PC-9 (cell line): ENCODE measurements at regions not wholly inside any gene's neighbourhood (a gene's known extent, or its start where the extent isn't known, plus 50 kb on each side); places are given as distances from the start of the nearest gene placed in this dataset.

Source experiments
- BruUV-seq: library from RNA; stranded (reverse); fragments of 400-500 nt; replicated peaks from 2 replicates; lab custom pipeline; 2021; lab: Mats Ljungman, UMichigan
- CTCF ChIA-PET: fragments of 300-600 bp; sonication (Branson Sonifier 250); formaldehyde crosslinking; loops from one replicate; lab custom pipeline; 2022; ENCODE audit warnings: antibody characterized with exemption; lab: Charles Lee
- POLR2A ChIA-PET: fragments of 300-600 bp; sonication (Branson Sonifier 250); formaldehyde crosslinking; loops from one replicate; lab custom pipeline; 2022; ENCODE audit warnings: antibody characterized with exemption; ENCODE audit not compliant: unreplicated experiment; lab: Charles Lee
- DNase-seq, 2 experiments: peaks; one replicate each; pipeline versions ENCODE4 v3.0.0 to v3.0.0-alpha.2; 2015 to 2022; ENCODE audit warnings: mixed read lengths in 1 of 2
- H2AFZ ChIP-seq: fragments of 200-600 bp; sonication (generic); 2 replicates; pipeline ENCODE4 v1.8.1; 2017; ENCODE audit warnings: antibody characterized with exemption
- H3F3A ChIP-seq: fragments of 200-600 bp; sonication (generic); 2 replicates; pipeline ENCODE4 v1.8.1; 2017; ENCODE audit warnings: antibody characterized with exemption, mild to moderate bottlenecking, low read depth; ENCODE audit not compliant: insufficient read depth
- H3K27ac ChIP-seq: fragments of 200-600 bp; sonication (generic); 2 replicates; pipeline ENCODE4 v1.6.1; 2016; ENCODE audit warnings: mixed run types
- H3K27me3 ChIP-seq: fragments of 200-600 bp; sonication (generic); 2 replicates; pipeline ENCODE4 v1.6.1; 2016; ENCODE audit warnings: low read depth, mixed run types; ENCODE audit not compliant: insufficient read depth
- H3K36me3 ChIP-seq: fragments of 200-600 bp; sonication (generic); 2 replicates; pipeline ENCODE4 v1.6.1; 2016; ENCODE audit warnings: low read depth, mixed run types
- H3K4me1 ChIP-seq: fragments of 200-600 bp; sonication (generic); replicated peaks from 2 replicates; pipeline ENCODE4 v1.6.1; 2016; ENCODE audit warnings: mixed run types; ENCODE audit not compliant: insufficient read depth
- H3K4me2 ChIP-seq: fragments of 200-600 bp; sonication (generic); 2 replicates; pipeline ENCODE4 v1.6.1; 2017; ENCODE audit warnings: mixed run types
- H3K4me3 ChIP-seq: fragments of 200-600 bp; sonication (generic); 2 replicates; pipeline ENCODE4 v1.6.1; 2016; ENCODE audit warnings: mixed run types
- H3K79me2 ChIP-seq: fragments of 200-600 bp; sonication (generic); 2 replicates; pipeline ENCODE4 v1.6.1; 2017; ENCODE audit warnings: low read depth, mixed run types
- H3K9me2 ChIP-seq: fragments of 200-600 bp; sonication (generic); 2 replicates; pipeline ENCODE4 v1.8.1; 2017; ENCODE audit warnings: mild to moderate bottlenecking; ENCODE audit not compliant: insufficient read depth
- H3K9me3 ChIP-seq: fragments of 200-600 bp; sonication (generic); 2 replicates; pipeline ENCODE4 v1.8.1; 2016; ENCODE audit warnings: low read depth; ENCODE audit not compliant: insufficient read depth
- H4K20me1 ChIP-seq: fragments of 200-600 bp; sonication (generic); 2 replicates; pipeline ENCODE4 v1.8.1; 2017; ENCODE audit not compliant: insufficient read depth
- EZH2 ChIP-seq: fragments of 200-600 bp; sonication (generic); IDR thresholded peaks from 2 replicates; pipeline ENCODE4 v1.8.0; 2017; ENCODE audit warnings: antibody characterized with exemption, low read depth
- intact Hi-C: fragments of 100-400 bp; cut with micrococcal nuclease; formaldehyde crosslinking; loops from one replicate; pipeline ENCODE4 v1.10.0; 2022; ENCODE audit not compliant: unreplicated experiment
- TF ChIP-seq, protein P1 (sequence below): fragments of 200-600 bp; sonication (generic); conservative IDR thresholded peaks from 2 replicates; pipeline ENCODE4 v1.6.1; 2017; ENCODE audit warnings: mixed run types, antibody characterized with exemption, mild to moderate bottlenecking, moderate library complexity

DNA sequence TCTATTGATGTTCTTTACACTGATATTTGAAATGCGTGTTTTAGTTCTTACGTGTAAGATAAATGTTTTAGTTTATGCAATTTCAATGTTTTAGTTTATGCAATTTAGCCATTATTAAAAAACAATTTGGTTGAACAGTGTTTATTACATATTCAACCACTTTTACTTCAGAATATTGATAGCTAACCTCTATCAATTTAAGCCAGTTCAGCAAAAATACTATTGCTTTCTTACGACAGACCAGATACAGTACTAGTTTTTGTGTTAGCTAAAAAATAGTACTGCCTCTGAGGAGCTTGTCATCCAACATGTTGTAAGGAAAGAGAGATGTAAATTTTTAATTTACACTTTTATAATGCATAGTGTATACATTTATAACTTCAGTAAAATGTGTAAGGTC, 361.7 kb upstream of the FAT1 start:
- Histone ChIP-seq H3K27me3 (no peaks in the 10 kb centered on the region), H3K4me2 (no peak overlapping the region), H3K27ac (no peak overlapping the region), H4K20me1 (no peaks in the 10 kb centered on the region), H3F3A (no peaks in the 10 kb centered on the region), H3K4me3 (no peak overlapping the region), H3K4me1 (no peaks in the 10 kb centered on the region), H3K9me2 (no peaks in the 10 kb centered on the region), H3K79me2 (no peaks in the 10 kb centered on the region), H3K36me3 (no peaks in the 10 kb centered on the region), H2AFZ (no peak overlapping the region), H3K9me3 (no peaks in the 10 kb centered on the region)
- ChIA-PET CTCF (no interaction called here), POLR2A (no interaction called here)
- no TSS peak for BruUV-seq
- intact Hi-C loops: loop anchor here (10.0 kb wide), 1 partner anchor 361 kb away; the partner anchor contains the start of gene FAT1
- no peak for DNase-seq
- no peak for TF ChIP-seq EZH2
- TF ChIP-seq, protein P1, sequence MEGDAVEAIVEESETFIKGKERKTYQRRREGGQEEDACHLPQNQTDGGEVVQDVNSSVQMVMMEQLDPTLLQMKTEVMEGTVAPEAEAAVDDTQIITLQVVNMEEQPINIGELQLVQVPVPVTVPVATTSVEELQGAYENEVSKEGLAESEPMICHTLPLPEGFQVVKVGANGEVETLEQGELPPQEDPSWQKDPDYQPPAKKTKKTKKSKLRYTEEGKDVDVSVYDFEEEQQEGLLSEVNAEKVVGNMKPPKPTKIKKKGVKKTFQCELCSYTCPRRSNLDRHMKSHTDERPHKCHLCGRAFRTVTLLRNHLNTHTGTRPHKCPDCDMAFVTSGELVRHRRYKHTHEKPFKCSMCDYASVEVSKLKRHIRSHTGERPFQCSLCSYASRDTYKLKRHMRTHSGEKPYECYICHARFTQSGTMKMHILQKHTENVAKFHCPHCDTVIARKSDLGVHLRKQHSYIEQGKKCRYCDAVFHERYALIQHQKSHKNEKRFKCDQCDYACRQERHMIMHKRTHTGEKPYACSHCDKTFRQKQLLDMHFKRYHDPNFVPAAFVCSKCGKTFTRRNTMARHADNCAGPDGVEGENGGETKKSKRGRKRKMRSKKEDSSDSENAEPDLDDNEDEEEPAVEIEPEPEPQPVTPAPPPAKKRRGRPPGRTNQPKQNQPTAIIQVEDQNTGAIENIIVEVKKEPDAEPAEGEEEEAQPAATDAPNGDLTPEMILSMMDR: no peak

DNA sequence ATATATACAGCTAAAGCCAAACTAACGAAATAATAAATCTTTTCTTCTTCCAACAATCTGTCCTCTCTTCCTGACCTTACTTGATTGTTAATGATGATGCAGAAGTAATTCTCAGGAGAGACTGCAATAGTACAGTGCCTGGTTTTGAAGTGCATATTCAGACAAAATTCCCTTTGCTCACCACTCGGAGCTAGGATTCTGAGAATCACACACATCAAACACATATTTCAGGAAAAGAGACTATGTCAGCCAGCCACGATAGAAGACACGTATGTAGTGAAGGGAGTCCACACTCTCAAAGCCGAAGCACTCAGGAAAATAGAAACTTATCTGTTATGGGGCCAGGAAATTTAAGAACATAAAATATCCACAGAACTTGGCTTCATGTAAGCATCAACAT, 362.5 kb upstream of the FAT1 start:
- H3K9me2 ChIP-seq: no peaks in the 10 kb centered on the region
- CTCF ChIA-PET: no interaction called here
- intact Hi-C loops: loop anchor here (10.0 kb wide), 1 partner anchor 361 kb away; the partner anchor contains the start of gene FAT1

DNA sequence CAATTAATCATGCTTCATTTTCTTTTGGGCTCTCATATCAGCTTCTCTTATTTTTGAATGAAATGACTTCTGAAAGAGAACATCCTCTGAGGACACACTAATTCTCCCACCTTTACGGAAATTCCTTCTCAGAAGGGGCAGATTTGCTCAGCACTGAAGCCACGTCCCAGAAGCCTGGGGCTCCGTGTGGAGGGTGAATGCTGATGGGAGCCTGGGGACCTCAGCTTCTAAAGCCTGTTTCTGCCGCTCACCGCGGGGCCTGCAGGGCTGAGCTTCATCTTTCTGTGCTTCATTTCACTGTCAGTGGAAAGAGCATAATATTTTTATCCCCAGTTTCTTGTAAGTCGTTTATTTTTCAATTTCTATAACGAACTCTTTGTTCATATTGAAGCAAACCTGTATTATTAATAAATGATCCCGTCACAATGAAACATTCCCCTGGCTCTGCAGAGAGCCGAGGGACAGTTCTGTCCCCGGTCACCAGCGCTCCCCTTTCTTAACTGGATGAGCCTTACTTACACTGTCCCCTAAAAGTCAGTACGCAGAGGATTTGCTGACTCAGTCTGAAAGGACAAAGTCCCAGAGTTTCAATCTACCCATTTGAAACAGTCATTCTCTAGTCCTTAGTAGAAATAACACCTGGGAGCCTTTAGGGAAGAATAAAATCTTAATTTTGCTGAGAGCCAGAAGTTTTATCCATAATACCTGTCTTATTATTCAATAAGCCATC, 364.6 kb upstream of the FAT1 start:
- Histone ChIP-seq H3K79me2 (no peaks in the 10 kb centered on the region), H3K9me3 (no peaks in the 10 kb centered on the region), H3K9me2 (no peaks in the 10 kb centered on the region), H2AFZ (no peak overlapping the region), H3K36me3 (no peaks in the 10 kb centered on the region), H3K27me3 (no peaks in the 10 kb centered on the region), H3K27ac (no peak overlapping the region), H3F3A (no peaks in the 10 kb centered on the region), H3K4me3 (no peak overlapping the region), H4K20me1 (no peaks in the 10 kb centered on the region), H3K4me1 (no peaks in the 10 kb centered on the region), H3K4me2 (no peak overlapping the region)
- intact Hi-C loops: loop anchor here (10.0 kb wide), 1 partner anchor 363 kb away; the partner anchor contains the start of gene FAT1
- no peak for DNase-seq
- CTCF ChIA-PET: no interaction called here
- POLR2A ChIA-PET: no interaction called here
- TF ChIP-seq, protein P1: no peak
- no peak for TF ChIP-seq EZH2
- BruUV-seq: no TSS peak

More for the DNA sequence above, 362.5 kb upstream of the FAT1 start:
- no peaks in the 10 kb centered on the region for H3K27me3 ChIP-seq
- no peak for DNase-seq
- TF ChIP-seq EZH2: no peak
- TF ChIP-seq, protein P1: no peak
- POLR2A ChIA-PET: no interaction called here
- no peaks in the 10 kb centered on the region for H3F3A ChIP-seq
- no peaks in the 10 kb centered on the region for H3K79me2 ChIP-seq
- no peaks in the 10 kb centered on the region for H3K9me3 ChIP-seq
- H2AFZ ChIP-seq: no peak overlapping the region
- H3K4me2 ChIP-seq: no peak overlapping the region
- no peaks in the 10 kb centered on the region for H3K4me1 ChIP-seq
- no peaks in the 10 kb centered on the region for H4K20me1 ChIP-seq
- no peak overlapping the region for H3K27ac ChIP-seq
- BruUV-seq: no TSS peak
- no peaks in the 10 kb centered on the region for H3K36me3 ChIP-seq
- no peak overlapping the region for H3K4me3 ChIP-seq
